ENCODE measurements at regions not wholly inside any gene's neighbourhood (a gene's known extent, or its start where the extent isn't known, plus 50 kb on each side); places are given as distances from the start of the nearest gene placed in this dataset.

DNA sequence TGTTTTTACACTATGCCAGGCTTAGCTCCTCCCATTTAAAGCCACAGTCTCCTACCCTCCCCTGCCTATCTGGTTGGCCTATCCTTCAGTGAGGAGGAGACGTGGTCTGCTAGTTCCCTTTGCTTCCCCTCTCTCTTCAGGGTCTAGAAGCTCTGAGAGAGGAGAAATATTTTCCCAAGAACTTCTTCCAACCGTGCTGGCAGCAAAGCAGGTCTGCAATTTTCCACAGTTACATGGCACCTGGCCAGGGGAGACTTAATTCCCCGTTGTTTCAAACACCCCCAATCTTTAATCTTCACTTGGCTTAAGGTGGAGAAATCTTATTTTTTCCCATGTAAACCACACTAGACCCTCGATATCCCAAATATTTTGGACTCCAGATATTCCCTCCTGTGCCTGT, 149.5 kb upstream of the MCTP2 start:
- Histone ChIP-seq H3K4me1 (ENCODE audit: control insufficient read depth in 1 of 2, insufficient read depth in 2 of 2, low read length in 2 of 2) (no peaks in the 10 kb centered on the region), H3K36me3 (ENCODE audit: control insufficient read depth in 1 of 2, insufficient read depth in 2 of 2, low read length in 2 of 2) (no peaks in the 10 kb centered on the region), H3K79me2 (ENCODE audit: insufficient read depth, low read length) (no peaks in the 10 kb centered on the region), H3K4me3 (replicated peaks in 1 of 2; ENCODE audit: low read depth in 1 of 2, low read length in 2 of 2) (no peak overlapping the region), H3K4me2 (ENCODE audit: low read length) (no peak overlapping the region), H4K20me1 (ENCODE audit: insufficient read depth) (no peaks in the 10 kb centered on the region), H3K9ac (ENCODE audit: low read length) (no peak overlapping the region), H3K27me3 (ENCODE audit: insufficient read depth, low read length) (peaks cover 4% of the 10 kb centered on the region), H3K9me3 (ENCODE audit: control insufficient read depth in 1 of 2, insufficient read depth in 1 of 2, low read depth in 1 of 2, low read length in 2 of 2) (no peaks in the 10 kb centered on the region), H3K9me2 (ENCODE audit: insufficient read depth) (no peaks in the 10 kb centered on the region), H3K27ac (ENCODE audit: low read depth, low read length) (no peak overlapping the region), H2AFZ (ENCODE audit: low read depth, low read length, poor library complexity, severe bottlenecking) (no peak overlapping the region)
- BruUV-seq (replicated peaks) = no TSS peak
- POLR2A ChIA-PET = no interaction called here
- ATAC-seq (no peak; the same call in 1 of the 2 replicates), DNase-seq (ENCODE audit: low read depth, low spot score) (no peak)
- RAD21 ChIA-PET (ENCODE audit: low non-redundant PET in 1 of 2, low total read pairs in 2 of 2, uncharacterized antibody in 2 of 2, unreplicated experiment in 2 of 2) = no interaction called here
- intact Hi-C loops (cut with micrococcal nuclease) = no loop called here
- CTCF ChIA-PET = no interaction called here
- TF ChIP-seq ZFX (IDR thresholded peaks at IDR 0.05) (no peak), EZH2phosphoT487 (IDR thresholded peaks at IDR 0.05; ENCODE audit: borderline replicate concordance) (no peak)
- TF ChIP-seq, protein P1, sequence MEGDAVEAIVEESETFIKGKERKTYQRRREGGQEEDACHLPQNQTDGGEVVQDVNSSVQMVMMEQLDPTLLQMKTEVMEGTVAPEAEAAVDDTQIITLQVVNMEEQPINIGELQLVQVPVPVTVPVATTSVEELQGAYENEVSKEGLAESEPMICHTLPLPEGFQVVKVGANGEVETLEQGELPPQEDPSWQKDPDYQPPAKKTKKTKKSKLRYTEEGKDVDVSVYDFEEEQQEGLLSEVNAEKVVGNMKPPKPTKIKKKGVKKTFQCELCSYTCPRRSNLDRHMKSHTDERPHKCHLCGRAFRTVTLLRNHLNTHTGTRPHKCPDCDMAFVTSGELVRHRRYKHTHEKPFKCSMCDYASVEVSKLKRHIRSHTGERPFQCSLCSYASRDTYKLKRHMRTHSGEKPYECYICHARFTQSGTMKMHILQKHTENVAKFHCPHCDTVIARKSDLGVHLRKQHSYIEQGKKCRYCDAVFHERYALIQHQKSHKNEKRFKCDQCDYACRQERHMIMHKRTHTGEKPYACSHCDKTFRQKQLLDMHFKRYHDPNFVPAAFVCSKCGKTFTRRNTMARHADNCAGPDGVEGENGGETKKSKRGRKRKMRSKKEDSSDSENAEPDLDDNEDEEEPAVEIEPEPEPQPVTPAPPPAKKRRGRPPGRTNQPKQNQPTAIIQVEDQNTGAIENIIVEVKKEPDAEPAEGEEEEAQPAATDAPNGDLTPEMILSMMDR (IDR thresholded peaks at IDR 0.05 in 2 of 3, conservative IDR thresholded peaks at IDR 0.05 in 1 of 3; ENCODE audit: borderline replicate concordance in 1 of 3, insufficient read depth in 1 of 3, low read depth in 2 of 3, low read length in 2 of 3) = no peak

DNA sequence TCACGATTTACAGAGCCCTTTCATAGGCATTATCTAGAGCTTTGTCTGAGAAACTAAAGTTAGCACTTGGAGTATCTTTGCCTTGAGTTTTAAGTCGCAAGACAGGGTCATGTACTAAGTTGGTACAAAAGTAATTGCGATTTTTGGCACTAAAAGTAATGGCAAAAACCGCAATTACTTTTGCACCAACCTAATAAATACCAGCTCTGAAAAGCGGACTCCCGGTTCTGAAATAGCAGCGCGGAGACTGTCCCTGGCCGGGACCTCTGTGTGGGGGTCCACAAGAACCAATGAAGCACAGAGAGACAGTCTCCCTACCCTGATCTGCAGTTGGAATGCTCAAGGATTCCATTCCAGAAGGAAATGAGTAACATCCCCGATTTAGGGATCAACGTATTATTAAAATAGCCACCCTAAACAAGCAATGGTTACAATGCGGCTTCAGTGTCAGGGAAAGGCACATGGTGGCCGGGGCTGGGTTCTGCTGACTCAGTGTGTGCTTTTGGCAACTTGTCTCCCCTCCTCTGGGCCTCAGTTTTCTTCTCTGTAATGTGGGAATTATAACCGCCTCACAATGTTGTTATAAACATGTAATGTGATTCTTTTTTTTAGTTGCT, 150.3 kb upstream of the MCTP2 start:
- H3K4me1 ChIP-seq (ENCODE audit: control insufficient read depth in 1 of 2, insufficient read depth in 2 of 2, low read length in 2 of 2) = no peaks in the 10 kb centered on the region
- BruUV-seq (replicated peaks) = no TSS peak
- no peaks in the 10 kb centered on the region for H4K20me1 ChIP-seq (ENCODE audit: insufficient read depth)
- no peak overlapping the region for H3K27ac ChIP-seq (ENCODE audit: low read depth, low read length)
- peaks cover 4% of the 10 kb centered on the region for H3K27me3 ChIP-seq (ENCODE audit: insufficient read depth, low read length)
- ChIA-PET RAD21 (ENCODE audit: low non-redundant PET in 1 of 2, low total read pairs in 2 of 2, uncharacterized antibody in 2 of 2, unreplicated experiment in 2 of 2) (no interaction called here), CTCF (no interaction called here), POLR2A (no interaction called here)
- no peaks in the 10 kb centered on the region for H3K36me3 ChIP-seq (ENCODE audit: control insufficient read depth in 1 of 2, insufficient read depth in 2 of 2, low read length in 2 of 2)
- no peak for TF ChIP-seq SRF (IDR thresholded peaks at IDR 0.05; ENCODE audit: low read depth)
- no peak for TF ChIP-seq SP1 (IDR thresholded peaks at IDR 0.05; ENCODE audit: low read depth)
- no peak for TF ChIP-seq EGR1 (IDR thresholded peaks at IDR 0.05; ENCODE audit: low read depth)
- TF ChIP-seq FOSL1 (IDR thresholded peaks at IDR 0.05; ENCODE audit: low read depth) = no peak
- TF ChIP-seq JUND (IDR thresholded peaks at IDR 0.05) = no peak
- no peak for TF ChIP-seq ELF1 (IDR thresholded peaks at IDR 0.05; ENCODE audit: borderline replicate concordance, low read depth)
- no peak for TF ChIP-seq CBX3 (IDR thresholded peaks at IDR 0.05; ENCODE audit: low read depth)
- no peak for TF ChIP-seq POLR2A (IDR thresholded peaks at IDR 0.05; ENCODE audit: borderline replicate concordance, extremely low read depth, insufficient read depth, insufficient read length)
- no peak for TF ChIP-seq POLR2AphosphoS5 (IDR thresholded peaks at IDR 0.05; ENCODE audit: low read depth, low read length)
- no peak for TF ChIP-seq RAD21 (IDR thresholded peaks at IDR 0.05; ENCODE audit: low read depth)
- TF ChIP-seq, protein P2, sequence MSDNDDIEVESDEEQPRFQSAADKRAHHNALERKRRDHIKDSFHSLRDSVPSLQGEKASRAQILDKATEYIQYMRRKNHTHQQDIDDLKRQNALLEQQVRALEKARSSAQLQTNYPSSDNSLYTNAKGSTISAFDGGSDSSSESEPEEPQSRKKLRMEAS (IDR thresholded peaks at IDR 0.05) = no peak
- TF ChIP-seq EZH2phosphoT487 (IDR thresholded peaks at IDR 0.05; ENCODE audit: borderline replicate concordance) = no peak
- no peak for TF ChIP-seq EZH2 (IDR thresholded peaks at IDR 0.05)
- TF ChIP-seq, protein P3, sequence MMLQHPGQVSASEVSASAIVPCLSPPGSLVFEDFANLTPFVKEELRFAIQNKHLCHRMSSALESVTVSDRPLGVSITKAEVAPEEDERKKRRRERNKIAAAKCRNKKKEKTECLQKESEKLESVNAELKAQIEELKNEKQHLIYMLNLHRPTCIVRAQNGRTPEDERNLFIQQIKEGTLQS (IDR thresholded peaks at IDR 0.05) = no peak
- H2AFZ ChIP-seq (ENCODE audit: low read depth, low read length, poor library complexity, severe bottlenecking) = no peak overlapping the region
- no peaks in the 10 kb centered on the region for H3K79me2 ChIP-seq (ENCODE audit: insufficient read depth, low read length)
- H3K9ac ChIP-seq (ENCODE audit: low read length) = no peak overlapping the region
- ATAC-seq (no peak), DNase-seq (ENCODE audit: low read depth, low spot score) (no peak)
- no peaks in the 10 kb centered on the region for H3K9me2 ChIP-seq (ENCODE audit: insufficient read depth)
- no peak overlapping the region for H3K4me3 ChIP-seq (replicated peaks in 1 of 2; ENCODE audit: low read depth in 1 of 2, low read length in 2 of 2)
- no peaks in the 10 kb centered on the region for H3K9me3 ChIP-seq (ENCODE audit: control insufficient read depth in 1 of 2, insufficient read depth in 1 of 2, low read depth in 1 of 2, low read length in 2 of 2)
- intact Hi-C loops (cut with micrococcal nuclease) = no loop called here
- no peak overlapping the region for H3K4me2 ChIP-seq (ENCODE audit: low read length)
